GM10266 (cell line): ENCODE measurements at regions not wholly inside any gene's neighbourhood (a gene's known extent, or its start where the extent isn't known, plus 50 kb on each side); places are given as distances from the start of the nearest gene placed in this dataset.

Experiments used
- DNase-seq: peaks from one replicate; pipeline ENCODE4 v3.0.0; 2012; ENCODE audit errors: extremely low spot score
- TF ChIP-seq, protein P1 (sequence below): IDR thresholded peaks from 2 replicates; pipeline ENCODE4 v1.5.1; 2012; ENCODE audit warnings: mild to moderate bottlenecking, low read depth; ENCODE audit not compliant: control insufficient read depth, insufficient read depth; ENCODE audit errors: missing control alignments

DNA sequence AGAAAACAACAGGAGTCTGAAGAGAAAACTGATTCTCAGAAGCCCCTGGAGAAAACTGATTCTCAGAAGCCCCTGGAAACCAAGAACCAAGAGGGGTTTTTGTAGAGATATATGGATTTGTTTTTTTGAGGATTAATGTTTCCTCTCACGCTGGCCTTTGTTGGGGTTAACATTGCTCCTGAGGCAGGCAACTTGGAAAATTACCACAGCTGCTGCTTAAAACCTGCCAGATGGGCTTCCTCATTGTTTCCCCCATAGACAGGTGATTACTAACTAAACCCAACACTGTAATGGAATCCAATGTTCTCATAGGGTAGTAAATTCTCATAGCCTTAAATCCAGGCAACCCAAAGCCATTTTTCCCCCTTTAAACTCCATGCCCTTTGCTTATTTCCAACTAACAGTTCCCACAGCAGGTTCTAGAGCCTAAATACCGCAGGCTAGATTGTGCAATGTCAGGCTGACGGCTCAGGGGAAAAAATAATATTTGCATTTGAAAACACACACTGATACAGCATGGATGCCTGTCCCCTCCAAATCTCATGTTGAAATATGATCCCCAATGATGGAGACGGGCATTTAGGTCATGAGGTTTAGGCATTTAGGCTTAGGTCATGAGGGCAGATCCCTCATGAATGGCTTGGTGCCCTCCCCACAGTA lies 272.3 kb upstream of the PKDCC start:
- TF ChIP-seq, protein P1, sequence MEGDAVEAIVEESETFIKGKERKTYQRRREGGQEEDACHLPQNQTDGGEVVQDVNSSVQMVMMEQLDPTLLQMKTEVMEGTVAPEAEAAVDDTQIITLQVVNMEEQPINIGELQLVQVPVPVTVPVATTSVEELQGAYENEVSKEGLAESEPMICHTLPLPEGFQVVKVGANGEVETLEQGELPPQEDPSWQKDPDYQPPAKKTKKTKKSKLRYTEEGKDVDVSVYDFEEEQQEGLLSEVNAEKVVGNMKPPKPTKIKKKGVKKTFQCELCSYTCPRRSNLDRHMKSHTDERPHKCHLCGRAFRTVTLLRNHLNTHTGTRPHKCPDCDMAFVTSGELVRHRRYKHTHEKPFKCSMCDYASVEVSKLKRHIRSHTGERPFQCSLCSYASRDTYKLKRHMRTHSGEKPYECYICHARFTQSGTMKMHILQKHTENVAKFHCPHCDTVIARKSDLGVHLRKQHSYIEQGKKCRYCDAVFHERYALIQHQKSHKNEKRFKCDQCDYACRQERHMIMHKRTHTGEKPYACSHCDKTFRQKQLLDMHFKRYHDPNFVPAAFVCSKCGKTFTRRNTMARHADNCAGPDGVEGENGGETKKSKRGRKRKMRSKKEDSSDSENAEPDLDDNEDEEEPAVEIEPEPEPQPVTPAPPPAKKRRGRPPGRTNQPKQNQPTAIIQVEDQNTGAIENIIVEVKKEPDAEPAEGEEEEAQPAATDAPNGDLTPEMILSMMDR = no peak
- DNase-seq = no peak

DNA sequence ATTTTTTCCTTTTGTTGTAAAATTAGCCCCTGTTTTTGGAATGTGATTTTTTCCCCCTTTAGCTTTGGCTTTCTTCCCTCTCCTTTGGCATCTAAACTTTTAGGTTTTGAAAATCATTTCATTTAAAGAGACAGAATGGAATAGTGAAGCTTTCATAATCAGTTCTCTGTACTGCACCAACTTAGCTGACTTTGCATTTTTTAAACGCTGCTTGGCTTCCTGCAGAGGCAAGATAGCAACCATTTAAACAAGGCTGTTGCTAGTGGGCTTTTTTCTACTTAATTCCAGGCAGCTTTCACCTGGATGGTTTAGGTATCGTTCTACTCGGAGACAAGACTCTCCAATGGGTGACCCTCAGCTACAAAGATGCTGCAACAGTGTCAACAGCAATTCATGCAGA lies 267.9 kb upstream of the PKDCC start:
- DNase-seq = no peak
- TF ChIP-seq, protein P1 = no peak

DNA sequence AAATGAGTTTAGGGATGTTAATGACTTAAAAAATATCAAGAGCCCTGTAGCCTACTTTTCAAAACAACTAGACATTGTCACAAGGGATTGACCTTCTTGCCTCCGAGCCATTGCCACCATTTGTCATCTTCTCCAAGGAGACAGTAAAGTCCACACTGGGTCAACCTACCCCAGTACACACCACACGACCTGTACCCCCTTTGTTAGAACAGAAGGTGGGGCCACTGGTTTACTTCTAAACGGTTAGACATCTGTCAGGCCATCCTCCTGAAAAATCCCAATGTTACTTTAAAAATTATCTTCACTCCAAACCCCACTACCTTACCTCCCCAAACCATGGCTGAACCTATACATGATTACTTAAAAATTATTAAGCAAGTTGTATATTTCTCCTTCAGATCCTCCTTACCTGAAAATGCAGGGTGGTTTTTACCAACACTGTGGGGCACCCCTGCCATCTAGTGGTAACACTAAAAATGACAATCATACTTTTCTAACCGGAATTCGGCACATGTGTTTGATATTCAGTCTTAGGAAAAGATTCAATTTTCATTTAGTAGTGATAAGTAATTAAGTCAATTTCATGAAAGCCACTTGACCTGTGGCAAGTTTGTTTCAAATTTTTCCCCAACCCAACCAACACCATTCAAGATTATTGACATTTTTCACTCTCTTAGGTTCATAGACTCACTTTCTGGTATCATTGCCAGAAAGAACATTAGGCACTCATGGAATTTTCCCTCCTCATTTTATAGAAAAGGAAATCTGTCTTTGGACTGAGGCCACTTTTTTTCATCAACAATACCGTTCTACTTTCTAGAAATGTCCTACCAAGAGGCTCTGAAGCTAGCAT lies 265.3 kb upstream of the PKDCC start:
- TF ChIP-seq, protein P1 = peak; percentile 68
- peak; percentile 38 for DNase-seq

DNA sequence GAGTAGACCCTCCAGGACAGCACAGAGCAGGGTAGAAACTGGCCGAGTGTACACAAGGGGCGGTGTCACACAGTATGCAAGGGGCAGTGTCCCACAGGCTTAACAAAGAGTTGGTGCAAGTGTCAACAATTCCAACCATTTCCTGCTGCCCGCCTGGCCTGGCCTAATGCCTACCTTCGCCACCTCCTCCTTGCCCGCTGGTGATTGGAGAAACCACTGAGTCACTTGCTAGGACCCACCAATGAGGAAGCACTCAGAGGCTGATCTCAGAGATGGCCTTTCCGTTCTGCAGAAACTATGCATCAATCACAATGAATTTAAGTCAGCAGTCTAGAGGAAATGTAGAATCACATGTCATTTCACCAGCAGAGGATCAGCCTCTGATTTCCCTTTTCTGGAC lies 263.3 kb upstream of the PKDCC start:
- no peak for DNase-seq
- TF ChIP-seq, protein P1 = no peak

DNA sequence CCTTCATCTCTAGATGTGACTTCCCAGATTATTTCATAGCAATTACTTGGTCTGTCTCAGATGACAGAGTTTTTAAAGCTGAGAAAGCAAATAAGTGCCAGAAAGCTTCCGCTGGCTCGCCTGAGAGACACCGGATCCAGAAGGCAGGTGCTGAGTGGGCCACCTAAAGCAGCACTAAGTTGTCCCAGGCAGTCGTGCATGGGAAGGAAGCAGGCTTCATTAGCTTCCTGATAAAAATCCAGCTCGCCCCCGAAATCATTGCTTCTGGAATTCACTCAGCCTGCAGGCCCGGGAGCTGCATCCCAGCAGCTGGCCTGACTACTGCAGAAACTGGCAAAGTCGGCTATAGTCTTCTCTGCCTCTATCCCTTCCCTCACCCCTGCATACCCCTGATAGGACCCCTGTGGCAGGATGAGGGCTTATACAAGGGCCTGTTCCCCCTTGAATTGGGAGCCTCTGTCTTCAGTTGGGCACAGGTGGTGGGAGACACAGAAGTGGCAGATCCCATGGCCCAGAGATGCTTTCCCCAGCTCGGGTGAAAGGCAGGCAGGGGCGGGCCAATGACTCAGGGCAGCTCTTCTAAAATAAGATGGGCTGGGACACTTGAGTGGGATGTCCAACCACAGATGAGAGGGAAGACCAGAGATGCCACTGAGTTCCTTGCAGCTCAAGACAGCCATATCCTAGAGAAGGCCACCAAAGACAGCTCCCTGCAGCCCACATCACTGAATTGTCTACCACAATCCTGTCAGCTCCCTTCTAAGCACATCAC lies 262.4 kb upstream of the PKDCC start:
- no peak for DNase-seq
- TF ChIP-seq, protein P1 = no peak

GRCh38 chr2:41791523-41791922 lies 256.3 kb upstream of the PKDCC start:
- peak; percentile 12 for DNase-seq
- TF ChIP-seq, protein P1 = no peak
